Keratinocyte (primary cell): ENCODE measurements at regions not wholly inside any gene's neighbourhood (a gene's known extent, or its start where the extent isn't known, plus 50 kb on each side); places are given as distances from the start of the nearest gene placed in this dataset.

Experiments
- DNase-seq: peaks from one replicate; pipeline ENCODE4 v3.0.0-alpha.2; 2011; ENCODE audit warnings: low read depth, missing footprints, low spot score
- FAIRE-seq: peaks from 2 replicates; lab custom pipeline; 2011; peaks lifted over from hg19 to GRCh38; lab: Jason Lieb, UNC
- H2AFZ ChIP-seq: 2 replicates; pipeline ENCODE4 v1.6.0; 2012; ENCODE audit warnings: low read length, control low read depth, inconsistent platforms; ENCODE audit not compliant: control insufficient read depth
- H3K27ac ChIP-seq: 2 replicates; pipeline ENCODE4 v1.5.1; 2011; ENCODE audit warnings: low read length; ENCODE audit not compliant: control insufficient read depth, insufficient read depth
- H3K27me3 ChIP-seq: 3 replicates; pipeline ENCODE4 v1.6.0; 2011; ENCODE audit warnings: low read length; ENCODE audit not compliant: control insufficient read depth, insufficient read depth; ENCODE audit errors: extremely low read depth
- H3K36me3 ChIP-seq, 2 experiments: 2 replicates in 1 of 2; 3 replicates in 1 of 2; pipeline ENCODE4 v1.5.1; 2011; ENCODE audit warnings: low read length in 2 of 2, mild to moderate bottlenecking in 1 of 2; ENCODE audit not compliant: control insufficient read depth in 2 of 2, insufficient read depth in 2 of 2; ENCODE audit errors: extremely low read depth in 1 of 2
- H3K4me1 ChIP-seq: 3 replicates; pipeline ENCODE4 v1.5.1; 2011; ENCODE audit warnings: low read length; ENCODE audit not compliant: control insufficient read depth, insufficient read depth; ENCODE audit errors: extremely low read depth
- H3K4me2 ChIP-seq: 3 replicates; pipeline ENCODE4 v1.6.0; 2011; ENCODE audit warnings: low read depth, low read length; ENCODE audit not compliant: control insufficient read depth, insufficient read depth; ENCODE audit errors: extremely low read depth
- H3K4me3 ChIP-seq, 3 experiments: fragments of 200-600 bp in 1 of 3; sonication (generic) in 1 of 3; 2 replicates in 2 of 3; 3 replicates in 1 of 3; pipeline ENCODE4 v1.5.1; 2011 to 2016; ENCODE audit warnings: low read length in 3 of 3, mild to moderate bottlenecking in 3 of 3, control low read depth in 2 of 3, inconsistent platforms in 1 of 3, low read depth in 1 of 3, mixed read lengths in 1 of 3, mixed run types in 1 of 3, moderate library complexity in 1 of 3; ENCODE audit not compliant: control insufficient read depth in 2 of 3, insufficient read depth in 2 of 3; ENCODE audit errors: extremely low read depth in 1 of 3
- H3K79me2 ChIP-seq: 2 replicates; pipeline ENCODE4 v1.6.0; 2012; ENCODE audit warnings: low read length; ENCODE audit not compliant: control insufficient read depth, insufficient read depth
- H3K9ac ChIP-seq: 3 replicates; pipeline ENCODE4 v1.6.0; 2011; ENCODE audit warnings: low read length; ENCODE audit not compliant: control insufficient read depth, insufficient read depth; ENCODE audit errors: extremely low read depth
- H3K9me1 ChIP-seq: 3 replicates; pipeline ENCODE4 v1.6.0; 2011; ENCODE audit warnings: low read length; ENCODE audit not compliant: control insufficient read depth, insufficient read depth; ENCODE audit errors: extremely low read depth
- H3K9me3 ChIP-seq: 2 replicates; pipeline ENCODE4 v1.5.1; 2012; ENCODE audit warnings: low read depth, low read length; ENCODE audit not compliant: control insufficient read depth
- H4K20me1 ChIP-seq: 3 replicates; pipeline ENCODE4 v1.6.0; 2011; ENCODE audit warnings: low read length; ENCODE audit not compliant: control insufficient read depth, insufficient read depth; ENCODE audit errors: extremely low read depth
- CTCF ChIP-seq, 3 experiments: IDR thresholded peaks in 1 of 3; conservative IDR thresholded peaks in 1 of 3; optimal IDR thresholded peaks in 1 of 3; 2 replicates in 2 of 3; 3 replicates in 1 of 3; pipeline versions ENCODE3 to v1.5.1; 2011; ENCODE audit warnings: low read length in 3 of 3, mild to moderate bottlenecking in 3 of 3, moderate library complexity in 2 of 3, control low read depth in 1 of 3, inconsistent platforms in 1 of 3; ENCODE audit not compliant: insufficient read depth in 2 of 3; ENCODE audit errors: extremely low read depth in 1 of 3
- EZH2 ChIP-seq: IDR thresholded peaks from one replicate; pipeline ENCODE4 v1.6.1; 2012; ENCODE audit warnings: inconsistent platforms, mild to moderate bottlenecking, low read length, moderate library complexity
- dilution Hi-C: fragments of 300-500 bp; cut with MboI; formaldehyde crosslinking; loops from one replicate; pipeline ENCODE4 v1.7.0; 2020; ENCODE audit warnings: low sequenced_read_pairs; ENCODE audit not compliant: extremely low pct_ligation_motif_present

- Histone ChIP-seq H3K9ac (no peak overlapping the region), H3K4me1 (no peaks in the 10 kb centered on the region), H4K20me1 (no peaks in the 10 kb centered on the region), H3K9me1 (no peaks in the 10 kb centered on the region), H3K79me2 (no peaks in the 10 kb centered on the region), H3K9me3 (no peaks in the 10 kb centered on the region), H3K27ac (no peak overlapping the region), H3K36me3 (no peaks in the 10 kb centered on the region), H3K27me3 (peaks cover 38% of the 10 kb centered on the region), H3K4me3 (no peak overlapping the region), H2AFZ (no peak overlapping the region), H3K4me2 (no peak overlapping the region)
- dilution Hi-C loops = no loop called here
- FAIRE-seq (no peak), DNase-seq (no peak)
- TF ChIP-seq EZH2 = no peak
- no peak for TF ChIP-seq CTCF (optimal IDR thresholded peaks at IDR 0.05 in 1 of 3, IDR thresholded peaks at IDR 0.05 in 1 of 3, conservative IDR thresholded peaks at IDR 0.05 in 1 of 3; ENCODE audit: extremely low read depth in 1 of 3, insufficient read depth in 2 of 3, low read length in 3 of 3)
Observed at GRCh38 chr11:119903821-119904220, 174.8 kb upstream of the NECTIN1 start.

- Histone ChIP-seq H3K9ac (no peak overlapping the region), H3K4me1 (no peaks in the 10 kb centered on the region), H3K9me1 (no peaks in the 10 kb centered on the region), H3K9me3 (no peaks in the 10 kb centered on the region), H2AFZ (no peak overlapping the region), H3K4me2 (no peak overlapping the region), H3K79me2 (no peaks in the 10 kb centered on the region), H3K27me3 (peaks cover 34% of the 10 kb centered on the region), H4K20me1 (no peaks in the 10 kb centered on the region), H3K36me3 (no peaks in the 10 kb centered on the region), H3K4me3 (no peak overlapping the region), H3K27ac (no peak overlapping the region)
- dilution Hi-C loops = no loop called here
- TF ChIP-seq CTCF (optimal IDR thresholded peaks at IDR 0.05 in 1 of 3, IDR thresholded peaks at IDR 0.05 in 1 of 3, conservative IDR thresholded peaks at IDR 0.05 in 1 of 3; ENCODE audit: extremely low read depth in 1 of 3, insufficient read depth in 2 of 3, low read length in 3 of 3) = no peak
- no peak for TF ChIP-seq EZH2
- FAIRE-seq (no peak), DNase-seq (no peak)
Observed at GRCh38 chr11:119903389-119903788, 174.4 kb upstream of the NECTIN1 start.
